Body of pancreas (tissue), 4 donors: ENCODE measurements at regions not wholly inside any gene's neighbourhood (a gene's known extent, or its start where the extent isn't known, plus 50 kb on each side); places are given as distances from the start of the nearest gene placed in this dataset.

Experiments
- POLR2A ChIP-seq, 3 donors: fragments of 450-650 bp; IDR thresholded peaks; one replicate each; pipeline ENCODE4 v1.6.1; 2016; ENCODE audit warnings: antibody characterized with exemption in 3 of 3, mild to moderate bottlenecking in 2 of 3
- TF ChIP-seq, protein P1 (sequence below), 7 experiments: fragments of 450-650 bp in 4 of 7; fragments of 200-600 bp in 3 of 7; sonication (generic) in 3 of 7; IDR thresholded peaks; one replicate each; pipeline ENCODE4 v1.5.1; 2016 to 2019; ENCODE audit warnings: antibody characterized with exemption in 7 of 7

DNA sequence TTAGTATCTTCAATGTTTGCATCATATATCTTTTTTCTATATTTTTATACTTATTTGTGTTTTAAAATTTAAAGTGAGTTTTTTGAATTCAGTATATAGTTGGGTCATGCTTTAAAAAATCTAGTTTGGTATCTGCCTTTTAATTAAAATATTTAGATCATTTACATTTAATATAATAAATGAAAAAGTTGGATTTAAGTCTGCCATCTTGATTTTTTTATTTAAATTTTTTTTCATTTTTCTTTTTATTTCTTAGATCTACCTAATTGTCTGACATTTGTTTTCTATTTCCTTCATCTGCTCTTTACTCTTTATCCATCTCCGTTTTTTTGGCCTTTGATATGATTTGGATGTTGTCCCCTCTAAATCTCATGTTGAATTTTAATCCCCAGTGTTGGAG, 50.0 kb upstream of the N4BP1 start:
- TF ChIP-seq, protein P1, sequence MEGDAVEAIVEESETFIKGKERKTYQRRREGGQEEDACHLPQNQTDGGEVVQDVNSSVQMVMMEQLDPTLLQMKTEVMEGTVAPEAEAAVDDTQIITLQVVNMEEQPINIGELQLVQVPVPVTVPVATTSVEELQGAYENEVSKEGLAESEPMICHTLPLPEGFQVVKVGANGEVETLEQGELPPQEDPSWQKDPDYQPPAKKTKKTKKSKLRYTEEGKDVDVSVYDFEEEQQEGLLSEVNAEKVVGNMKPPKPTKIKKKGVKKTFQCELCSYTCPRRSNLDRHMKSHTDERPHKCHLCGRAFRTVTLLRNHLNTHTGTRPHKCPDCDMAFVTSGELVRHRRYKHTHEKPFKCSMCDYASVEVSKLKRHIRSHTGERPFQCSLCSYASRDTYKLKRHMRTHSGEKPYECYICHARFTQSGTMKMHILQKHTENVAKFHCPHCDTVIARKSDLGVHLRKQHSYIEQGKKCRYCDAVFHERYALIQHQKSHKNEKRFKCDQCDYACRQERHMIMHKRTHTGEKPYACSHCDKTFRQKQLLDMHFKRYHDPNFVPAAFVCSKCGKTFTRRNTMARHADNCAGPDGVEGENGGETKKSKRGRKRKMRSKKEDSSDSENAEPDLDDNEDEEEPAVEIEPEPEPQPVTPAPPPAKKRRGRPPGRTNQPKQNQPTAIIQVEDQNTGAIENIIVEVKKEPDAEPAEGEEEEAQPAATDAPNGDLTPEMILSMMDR (IDR thresholded peaks at IDR 0.05): no peak
- TF ChIP-seq POLR2A (IDR thresholded peaks at IDR 0.05): no peak
